IMR-90 (cell line): ENCODE measurements at regions not wholly inside any gene's neighbourhood (a gene's known extent, or its start where the extent isn't known, plus 50 kb on each side); places are given as distances from the start of the nearest gene placed in this dataset.

ENCODE experiments used
- BHLHE40 ChIP-seq: fragments of 150-350 bp; IDR thresholded peaks from 2 replicates; pipeline ENCODE4 v1.6.1; 2016; ENCODE audit warnings: mild to moderate bottlenecking, low read depth, low read length
- CEBPB ChIP-seq: IDR thresholded peaks from 2 replicates; pipeline ENCODE4 v1.6.1; 2012; ENCODE audit warnings: low read depth, low read length, improper control_type of control experiment
- CTCF ChIP-seq: conservative IDR thresholded peaks from 2 replicates; pipeline ENCODE4 v1.5.1; 2012; ENCODE audit warnings: mild to moderate bottlenecking, low read depth, low read length, improper control_type of control experiment
- ELK1 ChIP-seq: fragments of 150-350 bp; IDR thresholded peaks from 2 replicates; pipeline ENCODE4 v1.6.1; 2016; ENCODE audit warnings: low read depth, mild to moderate bottlenecking, low read length, moderate library complexity, borderline replicate concordance
- FOS ChIP-seq: fragments of 150-350 bp; IDR thresholded peaks from 2 replicates; pipeline ENCODE4 v1.6.1; 2016; ENCODE audit warnings: low read depth, low read length
- MAFK ChIP-seq: IDR thresholded peaks from 2 replicates; pipeline ENCODE4 v1.6.1; 2012; ENCODE audit warnings: low read depth, low read length, improper control_type of control experiment
- MAZ ChIP-seq: IDR thresholded peaks from 2 replicates; pipeline ENCODE4 v1.6.1; 2012; ENCODE audit warnings: low read depth, mild to moderate bottlenecking, low read length, improper control_type of control experiment, moderate library complexity, borderline replicate concordance
- MXI1 ChIP-seq: IDR thresholded peaks from 2 replicates; pipeline ENCODE4 v1.6.1; 2012; ENCODE audit warnings: low read depth, mild to moderate bottlenecking, low read length, moderate library complexity, borderline replicate concordance
- POLR2A ChIP-seq: IDR thresholded peaks from 2 replicates; pipeline ENCODE4 v1.6.1; 2012; ENCODE audit warnings: mild to moderate bottlenecking, low read depth, low read length
- RAD21 ChIP-seq: IDR thresholded peaks from 2 replicates; pipeline ENCODE4 v1.6.1; 2012; ENCODE audit warnings: low read length, improper control_type of control experiment
- RCOR1 ChIP-seq: IDR thresholded peaks from 2 replicates; pipeline ENCODE4 v1.6.1; 2012; ENCODE audit warnings: mild to moderate bottlenecking, low read length, improper control_type of control experiment; ENCODE audit not compliant: insufficient replicate concordance
- RFX5 ChIP-seq: IDR thresholded peaks from 2 replicates; pipeline ENCODE4 v1.8.0; 2012; ENCODE audit warnings: low read depth, mild to moderate bottlenecking, low read length, moderate library complexity
- SMC3 ChIP-seq: fragments of 150-350 bp; IDR thresholded peaks from 2 replicates; pipeline ENCODE4 v1.6.1; 2016; ENCODE audit warnings: low read depth, mild to moderate bottlenecking, antibody characterized with exemption, low read length, moderate library complexity
- USF2 ChIP-seq: fragments of 150-350 bp; IDR thresholded peaks from 2 replicates; pipeline ENCODE4 v1.6.1; 2017; ENCODE audit warnings: mild to moderate bottlenecking, antibody characterized with exemption, low read length, low read depth

- TF ChIP-seq CTCF (no peak), POLR2A (no peak), CEBPB (peak; percentile 22; the same call in 1 of the 2 replicates), MAFK (no peak), MAZ (no peak), RAD21 (no peak), FOS (no peak), RFX5 (no peak), SMC3 (no peak), ELK1 (no peak), RCOR1 (no peak), MXI1 (no peak), BHLHE40 (no peak), USF2 (no peak)
Measured at GRCh38 chr12:92503029-92503931, 199.5 kb upstream of the PLEKHG7 start.
